ENCODE measurements at regions not wholly inside any gene's neighbourhood (a gene's known extent, or its start where the extent isn't known, plus 50 kb on each side); places are given as distances from the start of the nearest gene placed in this dataset.
"Not testable (repeated sequence)": the region's sequence is repeated elsewhere in the genome, so short reads cannot be mapped to it uniquely, and the experiment has no call there.

GRCh38 chr3:8440142-8440541 lies 61.5 kb upstream of the LMCD1 start:
- H3K36me3 ChIP-seq (ENCODE audit: control insufficient read depth in 2 of 2, insufficient read depth in 2 of 2, low read length in 1 of 2); DNase-seq (ENCODE audit: low read depth, low spot score); FAIRE-seq; H3K4me1 ChIP-seq (ENCODE audit: control insufficient read depth, insufficient read depth, low read length); H3K9ac ChIP-seq (ENCODE audit: control insufficient read depth, insufficient read depth, low read length); ATAC-seq; BruUV-seq (replicated peaks); H3K4me2 ChIP-seq (ENCODE audit: control insufficient read depth, insufficient read depth); H4K20me1 ChIP-seq (ENCODE audit: control insufficient read depth, insufficient read depth); H3K79me2 ChIP-seq (ENCODE audit: control insufficient read depth, insufficient read depth, low read length); H3K9me3 ChIP-seq (replicated peaks; ENCODE audit: control insufficient read depth, insufficient read depth, low read length); SMC1A ChIA-PET (ENCODE audit: uncharacterized antibody, unreplicated experiment); H3K4me3 ChIP-seq; intact Hi-C loops (cut with micrococcal nuclease; ENCODE audit: unreplicated experiment); H2AFZ ChIP-seq (ENCODE audit: control insufficient read depth, low read depth, low read length); POLR2A ChIA-PET; in situ Hi-C loops (cut with MboI); RAD21 ChIA-PET (ENCODE audit: unreplicated experiment); H3K27me3 ChIP-seq (replicated peaks in 1 of 2; ENCODE audit: control insufficient read depth in 2 of 2, insufficient read depth in 2 of 2, low read length in 1 of 2); H3K27ac ChIP-seq (ENCODE audit: control insufficient read depth, insufficient read depth); CTCF ChIA-PET: not testable (repeated sequence)
- WGBS (ENCODE audit: insufficient coverage, insufficient replicate concordance, low lambda C conversion rate, missing lambda C conversion rate), result 84% methylated on average over 6 of the region's 30 CpGs

- WGBS (ENCODE audit: insufficient coverage, insufficient replicate concordance, low lambda C conversion rate, missing lambda C conversion rate), result 32% methylated on average over 8 of the region's 8 CpGs
- FAIRE-seq (no peak), DNase-seq (ENCODE audit: low read depth, low spot score) (no peak), ATAC-seq (peak; percentile 63)
- POLR2A ChIA-PET, result no interaction called here
- BruUV-seq (replicated peaks), result no TSS peak
- Histone ChIP-seq H3K36me3 (ENCODE audit: control insufficient read depth in 2 of 2, insufficient read depth in 2 of 2, low read length in 1 of 2) (no peaks in the 10 kb centered on the region), H3K4me3 (no peak overlapping the region), H4K20me1 (ENCODE audit: control insufficient read depth, insufficient read depth) (no peaks in the 10 kb centered on the region), H3K9ac (ENCODE audit: control insufficient read depth, insufficient read depth, low read length) (no peak overlapping the region), H2AFZ (ENCODE audit: control insufficient read depth, low read depth, low read length) (no peak overlapping the region), H3K4me1 (ENCODE audit: control insufficient read depth, insufficient read depth, low read length) (no peaks in the 10 kb centered on the region), H3K27me3 (replicated peaks in 1 of 2; ENCODE audit: control insufficient read depth in 2 of 2, insufficient read depth in 2 of 2, low read length in 1 of 2) (no peaks in the 10 kb centered on the region; a peak in 1 of 4 replicates), H3K79me2 (ENCODE audit: control insufficient read depth, insufficient read depth, low read length) (no peaks in the 10 kb centered on the region), H3K9me3 (replicated peaks; ENCODE audit: control insufficient read depth, insufficient read depth, low read length) (no peaks in the 10 kb centered on the region), H3K4me2 (ENCODE audit: control insufficient read depth, insufficient read depth) (no peak overlapping the region), H3K27ac (ENCODE audit: control insufficient read depth, insufficient read depth) (no peak overlapping the region)
- in situ Hi-C loops (cut with MboI), result no loop called here
- SMC1A ChIA-PET (ENCODE audit: uncharacterized antibody, unreplicated experiment), result interaction anchor here (0.8 to 3.3 kb wide), 10 partner anchors 15 to 286 kb away, joined by 3 to 20 read pairs (median 5); no protein-coding TSS in a partner anchor
- RAD21 ChIA-PET (ENCODE audit: unreplicated experiment), result interaction anchor here (1.0 to 1.8 kb wide), 3 partner anchors 62 to 183 kb away, joined by 3 to 10 read pairs (median 3); no protein-coding TSS in a partner anchor
- TF ChIP-seq RELB (IDR thresholded peaks at IDR 0.05; ENCODE audit: low read depth) (no peak), SMC3 (IDR thresholded peaks at IDR 0.05; ENCODE audit: borderline replicate concordance, low read length) (peak; percentile 79), CEBPB (IDR thresholded peaks at IDR 0.05; ENCODE audit: borderline replicate concordance in 1 of 2, low read depth in 2 of 2, low read length in 2 of 2) (no peak), RAD21 (IDR thresholded peaks at IDR 0.05; ENCODE audit: insufficient read depth, low read depth, low read length) (peak; percentile 62), BHLHE40 (IDR thresholded peaks at IDR 0.05; ENCODE audit: borderline replicate concordance in 1 of 2, low read depth in 2 of 2, low read length in 1 of 2) (no peak), IKZF1 (conservative IDR thresholded peaks at IDR 0.05) (0 out of 2 replicates have a peak, but pooled peaks have one; percentile 17), JUNB (IDR thresholded peaks at IDR 0.05) (no peak), YY1 (IDR thresholded peaks at IDR 0.05; ENCODE audit: low read depth, low read length) (0 out of 2 replicates have a peak, but pooled peaks have one; percentile 15)
- TF ChIP-seq, protein P1, sequence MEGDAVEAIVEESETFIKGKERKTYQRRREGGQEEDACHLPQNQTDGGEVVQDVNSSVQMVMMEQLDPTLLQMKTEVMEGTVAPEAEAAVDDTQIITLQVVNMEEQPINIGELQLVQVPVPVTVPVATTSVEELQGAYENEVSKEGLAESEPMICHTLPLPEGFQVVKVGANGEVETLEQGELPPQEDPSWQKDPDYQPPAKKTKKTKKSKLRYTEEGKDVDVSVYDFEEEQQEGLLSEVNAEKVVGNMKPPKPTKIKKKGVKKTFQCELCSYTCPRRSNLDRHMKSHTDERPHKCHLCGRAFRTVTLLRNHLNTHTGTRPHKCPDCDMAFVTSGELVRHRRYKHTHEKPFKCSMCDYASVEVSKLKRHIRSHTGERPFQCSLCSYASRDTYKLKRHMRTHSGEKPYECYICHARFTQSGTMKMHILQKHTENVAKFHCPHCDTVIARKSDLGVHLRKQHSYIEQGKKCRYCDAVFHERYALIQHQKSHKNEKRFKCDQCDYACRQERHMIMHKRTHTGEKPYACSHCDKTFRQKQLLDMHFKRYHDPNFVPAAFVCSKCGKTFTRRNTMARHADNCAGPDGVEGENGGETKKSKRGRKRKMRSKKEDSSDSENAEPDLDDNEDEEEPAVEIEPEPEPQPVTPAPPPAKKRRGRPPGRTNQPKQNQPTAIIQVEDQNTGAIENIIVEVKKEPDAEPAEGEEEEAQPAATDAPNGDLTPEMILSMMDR (IDR thresholded peaks at IDR 0.05 in 2 of 3, conservative IDR thresholded peaks at IDR 0.05 in 1 of 3; ENCODE audit: control insufficient read depth in 2 of 3, extremely low read depth in 1 of 3, insufficient read depth in 1 of 3, low read depth in 3 of 3, low read length in 3 of 3), result peak; percentile 53 to 64 (median 64)
- CTCF ChIA-PET, result interaction anchor here (0.7 to 3.4 kb wide), 18 partner anchors 18 to 222 kb away, joined by 3 to 24 read pairs (median 5); partner anchors contain the start of gene LMCD1
- intact Hi-C loops (cut with micrococcal nuclease; ENCODE audit: unreplicated experiment), result loop anchor here (1.0 kb wide), 1 partner anchor 181 kb away; no protein-coding TSS in a partner anchor
These were observed 59.6 kb upstream of the LMCD1 start for GRCh38 chr3:8441969-8442559.
